ENCODE measurements at regions not wholly inside any gene's neighbourhood (a gene's known extent, or its start where the extent isn't known, plus 50 kb on each side); places are given as distances from the start of the nearest gene placed in this dataset.
A peak's percentile ranks its signal among the peaks of the same experiment; 100 is the strongest.

GRCh38 chr4:152028131-152028530 is 267.3 kb upstream of the GATB start:
- TF ChIP-seq, protein P1, sequence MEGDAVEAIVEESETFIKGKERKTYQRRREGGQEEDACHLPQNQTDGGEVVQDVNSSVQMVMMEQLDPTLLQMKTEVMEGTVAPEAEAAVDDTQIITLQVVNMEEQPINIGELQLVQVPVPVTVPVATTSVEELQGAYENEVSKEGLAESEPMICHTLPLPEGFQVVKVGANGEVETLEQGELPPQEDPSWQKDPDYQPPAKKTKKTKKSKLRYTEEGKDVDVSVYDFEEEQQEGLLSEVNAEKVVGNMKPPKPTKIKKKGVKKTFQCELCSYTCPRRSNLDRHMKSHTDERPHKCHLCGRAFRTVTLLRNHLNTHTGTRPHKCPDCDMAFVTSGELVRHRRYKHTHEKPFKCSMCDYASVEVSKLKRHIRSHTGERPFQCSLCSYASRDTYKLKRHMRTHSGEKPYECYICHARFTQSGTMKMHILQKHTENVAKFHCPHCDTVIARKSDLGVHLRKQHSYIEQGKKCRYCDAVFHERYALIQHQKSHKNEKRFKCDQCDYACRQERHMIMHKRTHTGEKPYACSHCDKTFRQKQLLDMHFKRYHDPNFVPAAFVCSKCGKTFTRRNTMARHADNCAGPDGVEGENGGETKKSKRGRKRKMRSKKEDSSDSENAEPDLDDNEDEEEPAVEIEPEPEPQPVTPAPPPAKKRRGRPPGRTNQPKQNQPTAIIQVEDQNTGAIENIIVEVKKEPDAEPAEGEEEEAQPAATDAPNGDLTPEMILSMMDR (IDR thresholded peaks at IDR 0.05), result no peak
- DNase-seq (no peak), ATAC-seq (no peak)
- H3K4me1 ChIP-seq, result peaks cover 0 to 14% (median 2%) of the 10 kb centered on the region in 9 donors
- intact Hi-C loops (cut with DNase I), result loop anchor here in 1 of 10 donors (10.0 kb wide), 1 partner anchor 337 kb away; no protein-coding TSS in a partner anchor
- no peaks in the 10 kb centered on the region for H3K36me3 ChIP-seq
- H3K27me3 ChIP-seq, result no peaks in the 10 kb centered on the region
- H3K9me3 ChIP-seq, result no peaks in the 10 kb centered on the region
- no peak overlapping the region for H3K27ac ChIP-seq
- 97 to 100% methylated on average over 1 of the region's 1 CpG for WGBS, 2 donors
- no peak overlapping the region for H3K4me3 ChIP-seq

GRCh38 chr4:152024881-152025280 is 264.1 kb upstream of the GATB start:
- Histone ChIP-seq H3K9me3 (no peaks in the 10 kb centered on the region), H3K4me1 (peaks cover 0 to 26% (median 12%) of the 10 kb centered on the region in 9 donors), H3K4me3 (no peak overlapping the region), H3K27ac (no peak overlapping the region), H3K27me3 (no peaks in the 10 kb centered on the region), H3K36me3 (no peaks in the 10 kb centered on the region)
- ATAC-seq (peak in 1 of 8 donors; percentile 4), DNase-seq (no peak)
- TF ChIP-seq, protein P1 (IDR thresholded peaks at IDR 0.05), result no peak
- intact Hi-C loops (cut with DNase I), result loop anchor here in 1 of 10 donors (10.0 kb wide), 1 partner anchor 340 kb away; no protein-coding TSS in a partner anchor

GRCh38 chr4:152023674-152024073 is 262.9 kb upstream of the GATB start:
- DNase-seq, result no peak
- Histone ChIP-seq H3K36me3 (no peaks in the 10 kb centered on the region), H3K4me1 (peaks cover 0 to 26% (median 12%) of the 10 kb centered on the region in 9 donors), H3K4me3 (no peak overlapping the region), H3K27me3 (no peaks in the 10 kb centered on the region), H3K9me3 (no peaks in the 10 kb centered on the region), H3K27ac (no peak overlapping the region)
- 67 to 69% methylated on average over 9 of the region's 9 CpGs for WGBS, 2 donors
- TF ChIP-seq, protein P1 (IDR thresholded peaks at IDR 0.05), result no peak
- no peak for ATAC-seq
- intact Hi-C loops (cut with DNase I), result loop anchor here in 1 of 10 donors (10.0 kb wide), 1 partner anchor 341 kb away; no protein-coding TSS in a partner anchor

- Histone ChIP-seq H3K4me1 (peaks cover 0 to 26% (median 12%) of the 10 kb centered on the region in 9 donors), H3K36me3 (no peaks in the 10 kb centered on the region), H3K27ac (peak overlapping the region in 9 of 10 donors; percentile 8 to 75 (median 40)), H3K4me3 (no peak overlapping the region), H3K9me3 (no peaks in the 10 kb centered on the region), H3K27me3 (no peaks in the 10 kb centered on the region)
- ATAC-seq (peak in 1 of 8 donors; percentile 9), DNase-seq (no peak)
- intact Hi-C loops (cut with DNase I), result loop anchor here in 1 of 10 donors (10.0 kb wide), 1 partner anchor 342 kb away; no protein-coding TSS in a partner anchor
- TF ChIP-seq, protein P1 (IDR thresholded peaks at IDR 0.05), result no peak
- 76 to 77% methylated on average over 5 of the region's 5 CpGs for WGBS, 2 donors
Measured at GRCh38 chr4:152022543-152022942, 261.7 kb upstream of the GATB start.

Data from heart right ventricle (tissue), 16 donors.